ENCODE measurements at regions not wholly inside any gene's neighbourhood (a gene's known extent, or its start where the extent isn't known, plus 50 kb on each side); places are given as distances from the start of the nearest gene placed in this dataset.

DNA sequence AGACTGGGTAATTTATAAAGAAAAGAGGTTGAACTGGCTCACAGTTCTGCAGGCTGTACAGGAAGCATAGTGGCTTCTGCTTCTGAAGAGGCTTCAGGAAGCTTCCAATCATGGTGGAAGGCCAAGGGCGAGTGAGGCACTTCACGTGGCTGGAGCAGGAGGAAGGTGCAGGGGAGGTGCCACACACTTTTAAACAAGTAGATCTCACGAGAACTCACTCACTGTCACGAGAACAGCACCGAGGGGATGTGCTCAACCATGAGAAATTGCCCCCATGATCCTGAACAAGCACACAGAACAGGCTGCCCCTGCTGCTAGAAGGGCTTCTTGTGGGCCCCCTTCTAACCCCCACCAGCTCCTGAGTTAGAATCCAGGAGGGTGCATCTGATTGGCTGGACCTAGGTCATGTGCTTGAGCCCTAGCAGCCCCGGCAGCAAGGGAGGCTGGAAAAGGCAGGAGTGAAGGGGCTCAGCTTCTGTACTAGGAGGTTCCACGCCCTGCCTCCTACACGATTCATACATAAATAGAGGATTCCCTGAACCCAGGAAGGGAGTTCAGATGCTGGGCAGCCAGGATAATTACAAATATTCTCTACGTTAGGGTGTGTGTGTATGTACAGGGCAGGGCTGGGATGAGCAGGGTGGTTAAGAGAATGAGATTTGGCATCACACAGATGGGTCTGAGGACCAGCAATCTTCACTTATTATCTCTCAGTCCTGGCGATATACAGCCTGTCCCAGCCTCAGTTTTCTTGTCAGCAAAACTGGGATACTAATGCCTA, 72.8 kb upstream of the ATP5PO start:
- TF ChIP-seq POLR2A (IDR thresholded peaks at IDR 0.05) = no peak
- TF ChIP-seq, protein P1, sequence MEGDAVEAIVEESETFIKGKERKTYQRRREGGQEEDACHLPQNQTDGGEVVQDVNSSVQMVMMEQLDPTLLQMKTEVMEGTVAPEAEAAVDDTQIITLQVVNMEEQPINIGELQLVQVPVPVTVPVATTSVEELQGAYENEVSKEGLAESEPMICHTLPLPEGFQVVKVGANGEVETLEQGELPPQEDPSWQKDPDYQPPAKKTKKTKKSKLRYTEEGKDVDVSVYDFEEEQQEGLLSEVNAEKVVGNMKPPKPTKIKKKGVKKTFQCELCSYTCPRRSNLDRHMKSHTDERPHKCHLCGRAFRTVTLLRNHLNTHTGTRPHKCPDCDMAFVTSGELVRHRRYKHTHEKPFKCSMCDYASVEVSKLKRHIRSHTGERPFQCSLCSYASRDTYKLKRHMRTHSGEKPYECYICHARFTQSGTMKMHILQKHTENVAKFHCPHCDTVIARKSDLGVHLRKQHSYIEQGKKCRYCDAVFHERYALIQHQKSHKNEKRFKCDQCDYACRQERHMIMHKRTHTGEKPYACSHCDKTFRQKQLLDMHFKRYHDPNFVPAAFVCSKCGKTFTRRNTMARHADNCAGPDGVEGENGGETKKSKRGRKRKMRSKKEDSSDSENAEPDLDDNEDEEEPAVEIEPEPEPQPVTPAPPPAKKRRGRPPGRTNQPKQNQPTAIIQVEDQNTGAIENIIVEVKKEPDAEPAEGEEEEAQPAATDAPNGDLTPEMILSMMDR (IDR thresholded peaks at IDR 0.05) = no peak
